HEK293T (cell line): ENCODE measurements at regions not wholly inside any gene's neighbourhood (a gene's known extent, or its start where the extent isn't known, plus 50 kb on each side); places are given as distances from the start of the nearest gene placed in this dataset.

Experiments
- ARNT ChIP-seq: fragments of 450-650 bp; IDR thresholded peaks from 2 replicates; pipeline ENCODE4 v1.6.1; 2017; ENCODE audit warnings: mild to moderate bottlenecking
- BHLHE40 ChIP-seq: fragments of 450-650 bp; IDR thresholded peaks from 2 replicates; pipeline ENCODE4 v1.6.1; 2016; ENCODE audit warnings: mild to moderate bottlenecking, moderate library complexity, borderline replicate concordance
- CTBP1 ChIP-seq: fragments of 450-650 bp; IDR thresholded peaks from 2 replicates; pipeline ENCODE4 v1.6.1; 2016; ENCODE audit warnings: borderline replicate concordance
- ELF4 ChIP-seq: fragments of 450-650 bp; IDR thresholded peaks from 2 replicates; pipeline ENCODE4 v1.6.1; 2017; ENCODE audit warnings: antibody characterized with exemption
- FOXA1 ChIP-seq: fragments of 450-650 bp; IDR thresholded peaks from 2 replicates; pipeline ENCODE4 v1.6.1; 2016; ENCODE audit warnings: mild to moderate bottlenecking
- FOXK2 ChIP-seq: fragments of 450-650 bp; IDR thresholded peaks from 2 replicates; pipeline ENCODE4 v1.6.1; 2016; ENCODE audit warnings: mild to moderate bottlenecking
- FOXM1 ChIP-seq: fragments of 450-650 bp; IDR thresholded peaks from 2 replicates; pipeline ENCODE4 v1.6.1; 2017; ENCODE audit warnings: mild to moderate bottlenecking, borderline replicate concordance
- HDGF ChIP-seq: fragments of 450-650 bp; IDR thresholded peaks from 2 replicates; pipeline ENCODE4 v1.6.1; 2017; ENCODE audit warnings: antibody characterized with exemption, borderline replicate concordance
- L3MBTL2 ChIP-seq: fragments of 450-650 bp; conservative IDR thresholded peaks from 2 replicates; pipeline ENCODE4 v1.6.1; 2016; ENCODE audit warnings: mild to moderate bottlenecking
- LEF1 ChIP-seq: fragments of 450-650 bp; IDR thresholded peaks from 2 replicates; pipeline ENCODE4 v1.6.1; 2017; ENCODE audit warnings: mild to moderate bottlenecking, borderline replicate concordance
- SP1 ChIP-seq: fragments of 450-650 bp; IDR thresholded peaks from 2 replicates; pipeline ENCODE4 v1.6.1; 2017
- SUZ12 ChIP-seq: fragments of 450-650 bp; IDR thresholded peaks from 2 replicates; pipeline ENCODE4 v1.6.1; 2016; ENCODE audit warnings: mild to moderate bottlenecking
- TARDBP ChIP-seq: fragments of 450-650 bp; IDR thresholded peaks from 2 replicates; pipeline ENCODE4 v1.6.1; 2016
- ZNF384 ChIP-seq: fragments of 450-650 bp; IDR thresholded peaks from 2 replicates; pipeline ENCODE4 v1.6.1; 2016

- TF ChIP-seq FOXM1: no peak
- TF ChIP-seq SP1: no peak
- no peak for TF ChIP-seq ELF4
- TF ChIP-seq L3MBTL2: no peak
- TF ChIP-seq TARDBP: no peak
- TF ChIP-seq ZNF384: no peak
- no peak for TF ChIP-seq HDGF
- no peak for TF ChIP-seq CTBP1
- no peak for TF ChIP-seq FOXK2
- TF ChIP-seq SUZ12: no peak
- no peak for TF ChIP-seq FOXA1
- no peak for TF ChIP-seq ARNT
- no peak for TF ChIP-seq BHLHE40
- no peak for TF ChIP-seq LEF1
Observed at GRCh38 chr4:32847461-32847860, 2127.3 kb downstream of the PCDH7 start.
